NB4 (cell line): ENCODE measurements at regions not wholly inside any gene's neighbourhood (a gene's known extent, or its start where the extent isn't known, plus 50 kb on each side); places are given as distances from the start of the nearest gene placed in this dataset.

Source experiments
- DNase-seq: peaks from one replicate; pipeline ENCODE4 v3.0.0; 2010; ENCODE audit warnings: low read depth
- H3K4me3 ChIP-seq: one replicate; pipeline ENCODE4 v1.5.1; 2011; ENCODE audit warnings: mild to moderate bottlenecking, low read depth, low read length, moderate library complexity
- MAX ChIP-seq: IDR thresholded peaks from 2 replicates; pipeline ENCODE4 v1.6.1; 2011; ENCODE audit warnings: low read depth, low read length
- MYC ChIP-seq: IDR thresholded peaks from 2 replicates; pipeline ENCODE4 v1.6.1; 2011; ENCODE audit warnings: low read depth, low read length
- POLR2A ChIP-seq: IDR thresholded peaks from 2 replicates; pipeline ENCODE4 v1.6.1; 2011; ENCODE audit warnings: mild to moderate bottlenecking; ENCODE audit not compliant: insufficient read length; ENCODE audit errors: extremely low read depth
- TF ChIP-seq, protein P1 (sequence below): IDR thresholded peaks from one replicate; pipeline ENCODE4 v1.5.1; 2012; ENCODE audit warnings: low read depth, low read length

DNA sequence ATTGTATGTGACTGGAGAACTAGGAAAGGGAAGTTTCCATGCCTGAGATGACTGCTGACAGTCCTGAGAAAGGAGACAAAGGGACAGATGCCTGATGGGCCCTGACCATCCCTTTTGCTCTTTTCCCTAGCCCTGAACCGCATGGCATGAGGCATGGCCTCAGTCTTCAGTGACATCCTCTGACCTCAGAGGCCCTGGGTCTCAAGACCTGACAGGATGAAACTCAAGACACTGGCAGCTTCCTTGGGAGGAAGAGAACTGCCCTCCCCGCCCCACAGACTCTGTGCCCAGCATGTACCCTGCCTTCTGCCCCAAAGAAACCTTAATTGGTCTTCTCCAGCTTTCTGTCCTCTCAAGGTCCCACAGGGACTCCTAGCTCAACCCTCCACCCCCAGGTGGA is 444.1 kb downstream of the SOX6 start:
- no peak overlapping the region for H3K4me3 ChIP-seq
- no peak for DNase-seq
- TF ChIP-seq MAX (no peak), MYC (no peak), POLR2A (no peak)
- TF ChIP-seq, protein P1, sequence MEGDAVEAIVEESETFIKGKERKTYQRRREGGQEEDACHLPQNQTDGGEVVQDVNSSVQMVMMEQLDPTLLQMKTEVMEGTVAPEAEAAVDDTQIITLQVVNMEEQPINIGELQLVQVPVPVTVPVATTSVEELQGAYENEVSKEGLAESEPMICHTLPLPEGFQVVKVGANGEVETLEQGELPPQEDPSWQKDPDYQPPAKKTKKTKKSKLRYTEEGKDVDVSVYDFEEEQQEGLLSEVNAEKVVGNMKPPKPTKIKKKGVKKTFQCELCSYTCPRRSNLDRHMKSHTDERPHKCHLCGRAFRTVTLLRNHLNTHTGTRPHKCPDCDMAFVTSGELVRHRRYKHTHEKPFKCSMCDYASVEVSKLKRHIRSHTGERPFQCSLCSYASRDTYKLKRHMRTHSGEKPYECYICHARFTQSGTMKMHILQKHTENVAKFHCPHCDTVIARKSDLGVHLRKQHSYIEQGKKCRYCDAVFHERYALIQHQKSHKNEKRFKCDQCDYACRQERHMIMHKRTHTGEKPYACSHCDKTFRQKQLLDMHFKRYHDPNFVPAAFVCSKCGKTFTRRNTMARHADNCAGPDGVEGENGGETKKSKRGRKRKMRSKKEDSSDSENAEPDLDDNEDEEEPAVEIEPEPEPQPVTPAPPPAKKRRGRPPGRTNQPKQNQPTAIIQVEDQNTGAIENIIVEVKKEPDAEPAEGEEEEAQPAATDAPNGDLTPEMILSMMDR, result no peak

- no peak overlapping the region for H3K4me3 ChIP-seq
- TF ChIP-seq, protein P1, result no peak
- no peak for TF ChIP-seq POLR2A
- no peak for TF ChIP-seq MYC
- no peak for TF ChIP-seq MAX
- no peak for DNase-seq
These were observed 443.5 kb downstream of the SOX6 start for GRCh38 chr11:15912825-15913224.

DNA sequence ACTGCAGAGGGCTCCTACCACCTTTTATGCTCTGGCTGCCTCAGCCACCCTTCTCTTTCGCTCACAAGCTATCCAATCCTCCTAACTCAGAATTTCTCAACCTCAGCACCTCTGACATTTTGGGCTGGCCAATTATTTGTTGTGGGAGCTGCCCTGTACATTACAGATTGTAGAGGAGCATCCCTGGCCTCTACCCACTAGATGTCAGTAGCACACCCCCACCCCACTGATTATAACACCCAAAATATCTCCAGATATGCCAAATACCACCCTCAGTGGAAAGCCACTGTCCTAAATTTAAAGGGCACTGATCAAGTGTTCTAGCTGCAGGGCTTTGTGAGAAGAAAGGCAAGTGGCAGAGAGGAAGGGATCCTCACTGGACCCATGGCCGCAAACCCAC is 443.1 kb downstream of the SOX6 start:
- DNase-seq, result no peak
- TF ChIP-seq MAX (no peak), POLR2A (no peak)
- no peak overlapping the region for H3K4me3 ChIP-seq
